CD4-positive, CD25-positive, alpha-beta regulatory T cell (primary cell): ENCODE measurements at regions not wholly inside any gene's neighbourhood (a gene's known extent, or its start where the extent isn't known, plus 50 kb on each side); places are given as distances from the start of the nearest gene placed in this dataset.
"Not testable (repeated sequence)": the region's sequence is repeated elsewhere in the genome, so short reads cannot be mapped to it uniquely, and the experiment has no call there.

Experiments used
- ATAC-seq, 2 donors: fragments of 150-1000 bp; cut with Tn5 transposase; one replicate each; pipeline ENCODE4 v1.10.0; 2021; ENCODE audit warnings: low read depth in 2 of 2, moderate number of reproducible peaks in 2 of 2, moderate library complexity in 1 of 2
- DNase-seq, 3 donors: peaks; one replicate each; pipeline versions ENCODE4 v3.0.0 to v3.0.0-alpha.2; 2012 to 2022; ENCODE audit warnings: mixed read lengths in 1 of 3
- H3K27ac ChIP-seq: one replicate; pipeline ENCODE4 v1.7.0; 2013; ENCODE audit warnings: mild to moderate bottlenecking, low read length; ENCODE audit not compliant: insufficient read depth, poor library complexity, severe bottlenecking
- H3K27me3 ChIP-seq: one replicate; pipeline ENCODE4 v1.7.0; 2013; ENCODE audit warnings: low read length; ENCODE audit not compliant: control insufficient read depth, insufficient read depth
- H3K36me3 ChIP-seq: one replicate; pipeline ENCODE4 v1.7.0; 2013; ENCODE audit warnings: mild to moderate bottlenecking, low read length, moderate library complexity; ENCODE audit not compliant: control insufficient read depth, insufficient read depth
- H3K4me1 ChIP-seq: 2 replicates; pipeline ENCODE4 v1.7.0; 2013; ENCODE audit warnings: mild to moderate bottlenecking, low read length; ENCODE audit not compliant: insufficient read depth, control insufficient read depth, poor library complexity, severe bottlenecking
- H3K4me3 ChIP-seq: one replicate; pipeline ENCODE4 v1.7.0; 2013; ENCODE audit warnings: low read depth, mild to moderate bottlenecking, low read length, moderate library complexity
- H3K9me3 ChIP-seq, 2 experiments: 1 replicate in 1 of 2; 2 replicates in 1 of 2; pipeline ENCODE4 v1.7.0; 2013; ENCODE audit warnings: low read length in 2 of 2, mild to moderate bottlenecking in 1 of 2, moderate library complexity in 1 of 2; ENCODE audit not compliant: control insufficient read depth in 2 of 2
- H3K27ac Mint-ChIP-seq, 3 donors: one replicate each; pipeline ENCODE4 v1.8.0; 2020 to 2022; ENCODE audit warnings: mild to moderate bottlenecking in 3 of 3, mixed read lengths in 3 of 3, moderate library complexity in 2 of 3
- H3K27me3 Mint-ChIP-seq: one replicate; pipeline ENCODE4 v1.8.0; 2022; ENCODE audit warnings: mild to moderate bottlenecking, mixed read lengths
- H3K36me3 Mint-ChIP-seq: one replicate; pipeline ENCODE4 v1.8.0; 2020; ENCODE audit warnings: mixed read lengths
- H3K4me1 Mint-ChIP-seq, 4 donors: one replicate each; pipeline ENCODE4 v1.8.0; 2020 to 2022; ENCODE audit warnings: mixed read lengths in 4 of 4, mild to moderate bottlenecking in 1 of 4
- H3K4me3 Mint-ChIP-seq, 4 donors: one replicate each; pipeline ENCODE4 v1.8.0; 2020 to 2022; ENCODE audit warnings: mild to moderate bottlenecking in 4 of 4, mixed read lengths in 4 of 4, moderate library complexity in 3 of 4
- H3K9me3 Mint-ChIP-seq, 7 donors: one replicate each; pipeline ENCODE4 v1.8.0; 2020 to 2022; ENCODE audit warnings: mixed read lengths in 7 of 7, mild to moderate bottlenecking in 3 of 7, moderate library complexity in 2 of 7

DNA sequence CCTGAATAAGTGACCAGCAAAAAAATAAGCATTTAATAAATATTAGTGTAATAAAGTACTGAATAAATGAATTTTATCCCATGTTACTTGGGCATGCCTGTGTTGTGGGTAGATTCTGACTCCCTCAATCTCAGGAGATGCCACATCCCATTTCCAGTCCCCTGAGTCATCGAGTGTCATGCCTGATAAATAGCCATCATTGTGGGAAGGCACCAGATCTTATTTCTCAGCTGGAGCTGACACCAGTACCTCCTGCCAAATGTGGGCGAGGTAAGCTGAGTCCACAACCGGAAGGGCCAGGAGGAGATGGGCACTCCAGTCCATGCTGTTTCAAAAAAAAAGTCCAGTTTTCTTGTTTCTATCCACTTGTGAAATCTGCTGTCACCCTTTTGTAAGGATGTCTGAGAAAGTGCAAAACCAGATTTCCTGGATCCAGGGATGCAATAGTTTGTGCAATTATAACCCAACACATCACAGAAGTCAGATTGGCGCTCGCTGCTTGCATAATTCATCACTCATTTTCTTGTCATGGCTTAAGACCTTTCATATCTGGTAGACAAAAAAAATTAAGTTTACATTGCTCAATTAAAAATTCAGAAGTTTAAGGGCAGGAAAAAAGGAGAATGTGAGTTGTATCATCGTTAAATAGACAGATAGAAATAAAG is 311.6 kb downstream of the MIAT start:
- H3K9me3 ChIP-seq = peaks cover 0 to 2% of the 10 kb centered on the region in 2 experiments
- peaks cover 8% of the 10 kb centered on the region for H3K36me3 Mint-ChIP-seq
- no peak overlapping the region for H3K4me3 ChIP-seq
- no peaks in the 10 kb centered on the region for H3K27me3 Mint-ChIP-seq
- H3K9me3 Mint-ChIP-seq = peaks cover 0 to 9% (median 6%) of the 10 kb centered on the region in 7 donors
- H3K4me1 ChIP-seq = no peaks in the 10 kb centered on the region
- H3K27ac ChIP-seq = no peak overlapping the region
- peaks cover 0 to 2% (median 0%) of the 10 kb centered on the region in 4 donors for H3K4me1 Mint-ChIP-seq
- no peaks in the 10 kb centered on the region for H3K27me3 ChIP-seq
- H3K36me3 ChIP-seq = no peaks in the 10 kb centered on the region
- DNase-seq (no peak), ATAC-seq (no peak)
- no peak overlapping the region for H3K4me3 Mint-ChIP-seq
- no peak overlapping the region for H3K27ac Mint-ChIP-seq

GRCh38 chr22:26970809-26971394 is 313.5 kb downstream of the MIAT start:
- peaks cover 0 to 4% (median 0%) of the 10 kb centered on the region in 7 donors for H3K9me3 Mint-ChIP-seq
- Histone ChIP-seq H3K27me3 (no peaks in the 10 kb centered on the region), H3K27ac (no peak overlapping the region), H3K36me3 (no peaks in the 10 kb centered on the region), H3K4me1 (no peaks in the 10 kb centered on the region), H3K4me3 (no peak overlapping the region), H3K9me3 (no peaks in the 10 kb centered on the region)
- no peak overlapping the region for H3K4me3 Mint-ChIP-seq
- peaks cover 0 to 2% (median 0%) of the 10 kb centered on the region in 4 donors for H3K4me1 Mint-ChIP-seq
- DNase-seq = no peak
- no peak overlapping the region for H3K27ac Mint-ChIP-seq
- H3K27me3 Mint-ChIP-seq = no peaks in the 10 kb centered on the region
- H3K36me3 Mint-ChIP-seq = no peaks in the 10 kb centered on the region
- no peak for ATAC-seq

DNA sequence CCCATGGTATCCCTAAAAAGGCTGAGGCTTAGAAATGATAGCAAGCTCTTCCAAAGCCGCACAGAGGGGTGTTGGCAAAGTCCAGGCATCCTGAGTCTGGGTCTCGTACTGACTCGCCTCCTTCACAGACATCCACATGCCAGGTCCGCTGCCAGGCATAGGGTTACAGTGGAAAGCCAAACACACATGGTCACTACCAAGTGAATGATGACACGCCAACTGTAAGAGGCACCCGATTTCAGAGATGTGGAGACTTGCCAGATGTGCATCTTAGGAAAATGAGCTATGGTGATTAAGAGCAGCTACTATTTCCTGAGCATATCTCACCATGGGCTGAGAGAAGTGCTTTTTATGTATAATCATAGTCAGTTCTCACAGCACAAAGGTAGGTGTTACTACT is 314.9 kb downstream of the MIAT start:
- H3K4me3 ChIP-seq = no peak overlapping the region
- H3K27me3 ChIP-seq = no peaks in the 10 kb centered on the region

GRCh38 chr22:26972915-26973314 is 315.5 kb downstream of the MIAT start:
- H3K9me3 Mint-ChIP-seq, ATAC-seq, H3K36me3 ChIP-seq, H3K4me3 ChIP-seq, H3K27me3 Mint-ChIP-seq, H3K27ac ChIP-seq, H3K27me3 ChIP-seq, H3K9me3 ChIP-seq, H3K4me1 Mint-ChIP-seq, DNase-seq, H3K4me3 Mint-ChIP-seq, H3K27ac Mint-ChIP-seq, H3K4me1 ChIP-seq, H3K36me3 Mint-ChIP-seq: not testable (repeated sequence)

More for the DNA sequence above, 314.9 kb downstream of the MIAT start:
- Mint-ChIP-seq H3K9me3 (peaks cover 0 to 4% (median 0%) of the 10 kb centered on the region in 7 donors), H3K4me1 (peaks cover 0 to 2% (median 0%) of the 10 kb centered on the region in 4 donors), H3K36me3 (no peaks in the 10 kb centered on the region), H3K27ac (no peak overlapping the region), H3K27me3 (no peaks in the 10 kb centered on the region), H3K4me3 (no peak overlapping the region)
- no peaks in the 10 kb centered on the region for H3K9me3 ChIP-seq
- H3K27ac ChIP-seq = no peak overlapping the region
- no peak for ATAC-seq
- no peak for DNase-seq
- H3K4me1 ChIP-seq = no peaks in the 10 kb centered on the region
- H3K36me3 ChIP-seq = no peaks in the 10 kb centered on the region

DNA sequence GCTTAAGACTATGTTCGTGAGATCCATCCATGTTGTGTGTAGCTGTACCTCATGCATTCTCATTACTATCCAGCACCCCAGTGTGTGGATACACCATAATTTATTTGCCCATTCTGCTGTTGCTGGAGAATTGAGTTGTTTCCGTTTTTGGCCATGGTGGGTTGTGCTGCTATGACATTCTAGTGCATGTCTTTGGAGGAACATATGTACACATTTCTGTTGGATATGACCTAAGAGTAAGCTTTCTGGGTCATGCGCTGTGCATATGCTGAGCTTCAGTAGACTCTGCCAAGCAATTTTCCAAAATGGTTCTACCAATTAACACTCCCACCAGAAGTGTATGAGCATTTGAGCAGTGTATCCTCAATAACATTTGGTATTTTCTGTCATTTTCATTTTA is 316.6 kb downstream of the MIAT start:
- no peak for DNase-seq
- Histone ChIP-seq H3K4me1 (no peaks in the 10 kb centered on the region), H3K4me3 (no peak overlapping the region), H3K9me3 (no peaks in the 10 kb centered on the region), H3K27ac (no peak overlapping the region), H3K27me3 (no peaks in the 10 kb centered on the region), H3K36me3 (no peaks in the 10 kb centered on the region)
- no peaks in the 10 kb centered on the region for H3K27me3 Mint-ChIP-seq
- H3K27ac Mint-ChIP-seq = no peak overlapping the region
- H3K4me3 Mint-ChIP-seq = no peak overlapping the region
- H3K9me3 Mint-ChIP-seq = peaks cover 0 to 4% (median 0%) of the 10 kb centered on the region in 7 donors
- ATAC-seq = no peak
- no peaks in the 10 kb centered on the region for H3K36me3 Mint-ChIP-seq
- H3K4me1 Mint-ChIP-seq = peaks cover 0 to 2% (median 0%) of the 10 kb centered on the region in 4 donors

DNA sequence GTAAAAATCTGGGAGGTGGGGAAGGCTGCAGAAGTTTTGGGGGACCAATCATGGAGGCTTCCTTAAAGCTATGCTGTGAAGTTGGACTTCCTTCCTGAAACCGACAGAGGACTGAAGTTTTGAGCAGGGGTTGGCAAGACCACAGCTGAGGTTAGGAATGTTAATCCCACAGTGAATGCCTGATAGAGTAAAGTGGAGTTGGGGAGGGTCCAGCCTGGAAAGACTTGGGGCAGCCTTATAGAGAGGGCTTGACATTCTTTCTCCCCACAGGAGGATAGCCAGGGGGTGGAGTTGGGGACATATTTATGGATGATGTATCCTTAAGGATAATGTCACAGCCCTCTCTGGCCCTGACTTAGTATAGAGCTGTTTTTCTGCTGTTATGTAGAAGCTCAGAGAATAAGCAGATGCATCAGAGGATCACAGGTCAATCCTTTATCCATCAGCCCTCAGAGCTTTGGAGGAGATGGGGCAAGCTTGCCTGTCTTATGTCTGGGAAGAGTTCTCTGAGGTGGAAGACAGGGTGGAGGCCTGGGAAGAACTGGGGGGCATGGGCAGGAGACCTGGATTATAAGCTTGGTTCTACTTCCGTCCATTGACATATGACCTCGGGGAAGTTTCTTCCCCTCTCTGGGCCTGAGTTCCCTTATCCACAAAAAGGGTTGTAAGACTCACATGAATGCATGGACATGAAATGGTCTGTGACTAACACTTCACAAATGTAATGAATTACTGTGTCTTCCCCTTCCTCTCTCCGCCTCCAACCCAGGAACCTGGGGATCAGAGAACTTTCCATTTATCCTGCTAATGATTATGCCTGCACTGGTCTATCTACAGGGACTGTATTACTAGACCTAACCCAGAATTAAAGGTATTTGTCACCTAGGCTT is 317.8 kb downstream of the MIAT start:
- no peaks in the 10 kb centered on the region for H3K27me3 ChIP-seq
- Mint-ChIP-seq H3K9me3 (peaks cover 0 to 3% (median 0%) of the 10 kb centered on the region in 7 donors), H3K4me1 (peaks cover 0 to 2% (median 0%) of the 10 kb centered on the region in 4 donors), H3K36me3 (no peaks in the 10 kb centered on the region), H3K27ac (no peak overlapping the region), H3K4me3 (no peak overlapping the region), H3K27me3 (no peaks in the 10 kb centered on the region)
- no peaks in the 10 kb centered on the region for H3K36me3 ChIP-seq
- DNase-seq = no peak
- H3K27ac ChIP-seq = no peak overlapping the region
- no peak for ATAC-seq
- H3K4me3 ChIP-seq = no peak overlapping the region
- H3K9me3 ChIP-seq = no peaks in the 10 kb centered on the region
- H3K4me1 ChIP-seq = no peaks in the 10 kb centered on the region

GRCh38 chr22:26975865-26976264 is 318.5 kb downstream of the MIAT start:
- no peak overlapping the region for H3K27ac ChIP-seq
- H3K4me1 Mint-ChIP-seq = peaks cover 0 to 2% (median 0%) of the 10 kb centered on the region in 4 donors
- peaks cover 5% of the 10 kb centered on the region for H3K36me3 Mint-ChIP-seq

More at GRCh38 chr22:26975865-26976264, 318.5 kb downstream of the MIAT start:
- Mint-ChIP-seq H3K9me3 (peaks cover 0 to 3% (median 0%) of the 10 kb centered on the region in 7 donors), H3K27me3 (no peaks in the 10 kb centered on the region), H3K4me3 (no peak overlapping the region), H3K27ac (no peak overlapping the region)
- H3K4me1 ChIP-seq = no peaks in the 10 kb centered on the region
- H3K9me3 ChIP-seq = no peaks in the 10 kb centered on the region
- H3K27me3 ChIP-seq = no peaks in the 10 kb centered on the region
- H3K4me3 ChIP-seq = no peak overlapping the region
- ATAC-seq = no peak
- H3K36me3 ChIP-seq = no peaks in the 10 kb centered on the region
- DNase-seq = no peak
